Endodermal cell (in vitro differentiated cells): ENCODE measurements at regions not wholly inside any gene's neighbourhood (a gene's known extent, or its start where the extent isn't known, plus 50 kb on each side); places are given as distances from the start of the nearest gene placed in this dataset.
A peak's percentile ranks its signal among the peaks of the same experiment; 100 is the strongest.

Source experiments
- DNase-seq: peaks from one replicate; pipeline ENCODE4 v3.0.0-alpha.2; 2017
- H3K27ac ChIP-seq: 2 replicates; pipeline ENCODE4 v1.5.1; 2013; ENCODE audit warnings: mild to moderate bottlenecking, low read depth, low read length, moderate library complexity
- H3K27me3 ChIP-seq: 2 replicates; pipeline ENCODE4 v1.6.1; 2013; ENCODE audit warnings: mild to moderate bottlenecking, low read length, moderate library complexity; ENCODE audit not compliant: insufficient read depth, control insufficient read depth, poor library complexity, severe bottlenecking
- H3K36me3 ChIP-seq: 2 replicates; pipeline ENCODE4 v1.7.0; 2013; ENCODE audit warnings: mild to moderate bottlenecking, low read length, moderate library complexity; ENCODE audit not compliant: control insufficient read depth, insufficient read depth
- H3K4me1 ChIP-seq: one replicate; pipeline ENCODE4 v1.7.0; 2013; ENCODE audit warnings: low read length; ENCODE audit not compliant: control insufficient read depth, insufficient read depth
- H3K4me3 ChIP-seq: 2 replicates; pipeline ENCODE4 v1.5.1; 2013; ENCODE audit warnings: mild to moderate bottlenecking, low read length, moderate library complexity
- H3K9ac ChIP-seq: 2 replicates; pipeline ENCODE4 v1.6.1; 2013; ENCODE audit warnings: mild to moderate bottlenecking, low read length, moderate library complexity; ENCODE audit not compliant: poor library complexity, severe bottlenecking; ENCODE audit errors: extremely low read depth
- H3K9me3 ChIP-seq: 2 replicates; pipeline ENCODE4 v1.6.1; 2013; ENCODE audit warnings: mild to moderate bottlenecking, low read length, moderate library complexity; ENCODE audit not compliant: control insufficient read depth
- H3K27ac Mint-ChIP-seq: 2 replicates; pipeline ENCODE4 v1.8.0; 2020; ENCODE audit warnings: mixed read lengths
- H3K27me3 Mint-ChIP-seq: 2 replicates; pipeline ENCODE4 v1.8.0; 2021; ENCODE audit warnings: mild to moderate bottlenecking, mixed read lengths; ENCODE audit not compliant: insufficient read depth
- H3K36me3 Mint-ChIP-seq: 2 replicates; pipeline ENCODE4 v1.8.0; 2020; ENCODE audit warnings: low read depth, mixed read lengths
- H3K4me1 Mint-ChIP-seq: 2 replicates; pipeline ENCODE4 v1.8.0; 2020; ENCODE audit warnings: mixed read lengths
- H3K4me3 Mint-ChIP-seq: 2 replicates; pipeline ENCODE4 v1.8.0; 2020; ENCODE audit warnings: mild to moderate bottlenecking, moderate library complexity, mixed read lengths
- H3K9me3 Mint-ChIP-seq: 2 replicates; pipeline ENCODE4 v1.8.0; 2020; ENCODE audit warnings: mild to moderate bottlenecking, mixed read lengths
- CTCF ChIP-seq: fragments of 200-600 bp; sonication (generic); conservative IDR thresholded peaks from 2 replicates; pipeline ENCODE4 v1.5.0; 2021; ENCODE audit warnings: antibody characterized with exemption, mild to moderate bottlenecking
- WGBS, 2 experiments: methylation state at CpG; one replicate each; pipeline versions ENCODE4 v1.1.5 to v1.1.7; 2013; ENCODE audit warnings: missing lambda C conversion rate in 2 of 2, mixed read lengths in 1 of 2; ENCODE audit not compliant: insufficient coverage in 1 of 2, insufficient read length in 1 of 2; 5-methylcytosine and 5-hydroxymethylcytosine counted together

DNA sequence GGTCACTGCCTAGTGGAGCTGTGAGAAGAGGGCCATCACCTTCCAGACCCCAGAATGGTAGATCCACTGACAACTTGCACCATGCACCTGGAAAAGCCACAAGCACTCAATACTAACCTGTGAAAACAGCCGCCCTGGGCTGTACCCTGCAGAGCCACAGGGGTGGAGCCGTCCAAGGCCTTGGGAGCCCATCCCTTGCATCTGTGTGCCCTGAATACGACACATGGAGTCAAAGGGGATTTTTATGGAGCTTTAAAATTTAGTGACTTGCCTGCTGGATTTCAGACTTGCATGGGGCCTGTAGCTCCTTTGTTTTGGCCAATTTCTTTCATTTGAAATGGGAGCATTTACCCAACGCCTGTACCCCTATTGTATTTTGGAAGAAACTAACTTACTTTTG is 62.4 kb upstream of the HTR4 start:
- no peak for TF ChIP-seq CTCF
- 83 to 100% methylated on average over 1 to 4 of the region's 4 CpGs for WGBS, 2 experiments
- Mint-ChIP-seq H3K4me1 (peaks cover 26% of the 10 kb centered on the region), H3K36me3 (no peaks in the 10 kb centered on the region), H3K9me3 (no peaks in the 10 kb centered on the region), H3K4me3 (no peak overlapping the region), H3K27ac (no peak overlapping the region), H3K27me3 (peaks cover 4% of the 10 kb centered on the region)
- peaks cover 13% of the 10 kb centered on the region for H3K4me1 ChIP-seq
- H3K36me3 ChIP-seq = no peaks in the 10 kb centered on the region
- no peak overlapping the region for H3K9ac ChIP-seq
- no peaks in the 10 kb centered on the region for H3K27me3 ChIP-seq
- H3K4me3 ChIP-seq = no peak overlapping the region
- no peak for DNase-seq
- H3K27ac ChIP-seq = no peak overlapping the region
- no peaks in the 10 kb centered on the region for H3K9me3 ChIP-seq

DNA sequence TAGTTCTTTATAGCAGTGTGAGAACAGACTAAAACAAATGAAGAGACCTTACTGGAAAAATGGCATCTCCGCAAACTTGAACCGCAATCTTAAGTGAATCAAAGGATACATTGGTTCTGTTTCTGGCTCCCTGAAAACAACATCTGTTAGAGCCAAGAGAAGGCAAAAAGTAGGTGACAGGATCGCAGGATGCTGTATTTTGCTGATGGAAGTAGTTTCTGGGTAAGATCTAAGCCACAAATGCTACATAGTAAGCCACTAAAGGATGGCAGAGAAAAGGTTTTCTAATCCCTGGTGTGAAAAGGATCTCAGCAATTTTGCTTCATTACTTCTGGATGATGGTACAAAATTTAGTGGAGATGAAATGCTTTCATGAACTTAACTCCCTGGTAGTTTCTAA is 63.3 kb upstream of the HTR4 start:
- H3K9me3 Mint-ChIP-seq = no peaks in the 10 kb centered on the region
- H3K4me1 ChIP-seq = peaks cover 16% of the 10 kb centered on the region
- WGBS, 2 experiments = 88 to 95% methylated on average over 3 of the region's 3 CpGs
- no peak overlapping the region for H3K4me3 ChIP-seq
- H3K27ac ChIP-seq = no peak overlapping the region
- no peaks in the 10 kb centered on the region for H3K36me3 ChIP-seq
- H3K27me3 ChIP-seq = no peaks in the 10 kb centered on the region
- no peaks in the 10 kb centered on the region for H3K9me3 ChIP-seq
- no peak for DNase-seq
- H3K27ac Mint-ChIP-seq = no peak overlapping the region
- H3K9ac ChIP-seq = no peak overlapping the region
- no peaks in the 10 kb centered on the region for H3K36me3 Mint-ChIP-seq
- no peak overlapping the region for H3K4me3 Mint-ChIP-seq
- TF ChIP-seq CTCF = no peak
- peaks cover 4% of the 10 kb centered on the region for H3K27me3 Mint-ChIP-seq
- peaks cover 26% of the 10 kb centered on the region for H3K4me1 Mint-ChIP-seq

DNA sequence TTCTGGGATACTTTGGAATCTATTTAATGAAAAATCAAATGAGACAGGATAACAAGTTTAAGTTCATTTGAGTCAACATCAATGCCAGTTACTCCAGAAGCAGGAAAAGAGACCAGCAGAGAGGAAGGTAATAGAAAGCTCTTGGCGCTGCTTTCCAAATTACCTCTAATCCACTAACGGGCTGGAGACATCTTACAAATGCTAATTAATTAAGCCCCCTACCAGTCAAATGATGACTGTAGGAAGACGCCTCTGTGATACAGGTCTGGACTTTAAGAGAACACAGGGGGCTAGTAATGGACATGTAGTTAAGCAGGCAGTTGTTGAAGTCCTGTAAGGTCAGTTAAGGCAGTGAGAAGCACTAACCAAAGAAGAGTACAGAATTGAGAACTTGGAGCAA is 65.3 kb upstream of the HTR4 start:
- H3K27ac Mint-ChIP-seq = no peak overlapping the region
- H3K4me1 ChIP-seq = peaks cover 16% of the 10 kb centered on the region
- WGBS, 2 experiments = 51 to 63% methylated on average over 1 to 3 of the region's 3 CpGs
- H3K9ac ChIP-seq = no peak overlapping the region
- H3K4me1 Mint-ChIP-seq = peaks cover 26% of the 10 kb centered on the region
- H3K4me3 Mint-ChIP-seq = no peak overlapping the region
- no peaks in the 10 kb centered on the region for H3K9me3 ChIP-seq
- no peak for TF ChIP-seq CTCF
- no peak for DNase-seq
- no peaks in the 10 kb centered on the region for H3K36me3 Mint-ChIP-seq
- no peaks in the 10 kb centered on the region for H3K9me3 Mint-ChIP-seq
- H3K27me3 Mint-ChIP-seq = peaks cover 3% of the 10 kb centered on the region
- no peaks in the 10 kb centered on the region for H3K27me3 ChIP-seq
- no peak overlapping the region for H3K27ac ChIP-seq
- no peaks in the 10 kb centered on the region for H3K36me3 ChIP-seq
- peak overlapping the region; percentile 31 for H3K4me3 ChIP-seq
